Activated CD4-positive, alpha-beta T cell treated with anti-CD3 and anti-CD28 coated beads, Interleukin-10, Interleukin-2, amounts not matched to agents 100 ng/mL and 50 ng/mL, durations not matched to agents 16 hours and 8 hours (primary cell): ENCODE measurements at regions not wholly inside any gene's neighbourhood (a gene's known extent, or its start where the extent isn't known, plus 50 kb on each side); places are given as distances from the start of the nearest gene placed in this dataset.

Experiments used
- DNase-seq: peaks from one replicate; pipeline ENCODE4 v3.0.0-alpha.2; 2020

- DNase-seq = no peak
Observed at GRCh38 chr7:21094589-21094988, 307.9 kb upstream of the SP8 start.

DNA sequence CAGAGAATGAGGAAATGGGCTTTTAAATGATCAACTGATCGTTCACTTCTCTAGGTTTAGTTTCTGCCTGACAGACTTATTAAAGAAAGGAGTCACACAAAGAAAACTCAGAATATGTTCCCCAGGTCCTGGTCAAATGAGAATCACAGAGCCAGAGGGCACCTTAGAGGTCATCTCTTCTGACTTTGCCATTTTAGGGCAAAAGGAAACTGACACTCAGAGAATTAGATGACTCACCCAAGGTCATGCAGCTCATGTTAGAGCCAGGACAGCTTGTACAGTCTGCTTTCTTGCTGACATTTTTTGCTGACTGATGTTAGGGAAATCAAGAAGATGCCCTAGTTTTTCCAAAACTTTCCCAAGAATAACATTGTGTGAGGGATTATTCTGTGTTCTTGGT, 312.7 kb upstream of the SP8 start:
- peak; percentile 1 for DNase-seq

DNA sequence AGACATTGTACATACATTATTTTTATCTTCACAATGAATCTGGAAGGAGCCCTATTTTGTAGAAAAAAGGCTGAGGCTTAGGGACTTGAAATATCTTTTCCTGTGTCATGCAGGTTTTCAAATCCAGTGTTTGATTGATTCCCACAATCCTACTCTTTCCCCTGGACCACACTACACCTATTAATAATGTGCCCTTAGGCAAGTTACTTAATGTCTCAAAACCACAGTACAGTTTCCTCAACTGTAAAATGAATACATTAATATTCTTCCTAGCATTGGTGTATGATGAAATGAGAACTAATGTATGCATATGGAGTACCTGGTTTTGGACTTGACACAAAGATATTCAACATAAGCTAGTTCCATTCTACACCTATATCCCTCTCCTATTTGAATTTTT, 313.3 kb upstream of the SP8 start:
- DNase-seq = no peak

GRCh38 chr7:21101541-21101940, 314.9 kb upstream of the SP8 start:
- no peak for DNase-seq

GRCh38 chr7:21103426-21104123, 316.9 kb upstream of the SP8 start:
- DNase-seq = no peak

DNA sequence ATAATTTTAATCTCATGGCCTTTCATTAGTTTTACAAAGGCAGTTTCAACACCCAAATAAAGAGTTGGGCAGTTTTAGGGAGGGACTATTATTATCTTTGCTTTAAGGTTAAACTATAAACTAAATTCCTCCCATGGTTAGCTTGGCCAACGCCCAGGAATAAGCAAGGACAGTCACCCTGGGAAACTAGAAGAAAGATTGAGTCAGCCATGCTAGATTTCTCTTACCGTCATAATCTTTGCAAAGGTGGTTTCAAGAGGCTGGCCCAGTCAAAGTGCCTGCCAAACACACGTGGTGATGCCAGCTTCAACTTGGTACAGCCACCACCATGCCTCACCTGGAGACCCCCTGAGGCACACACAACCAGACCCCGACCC, 317.4 kb upstream of the SP8 start:
- no peak for DNase-seq

DNA sequence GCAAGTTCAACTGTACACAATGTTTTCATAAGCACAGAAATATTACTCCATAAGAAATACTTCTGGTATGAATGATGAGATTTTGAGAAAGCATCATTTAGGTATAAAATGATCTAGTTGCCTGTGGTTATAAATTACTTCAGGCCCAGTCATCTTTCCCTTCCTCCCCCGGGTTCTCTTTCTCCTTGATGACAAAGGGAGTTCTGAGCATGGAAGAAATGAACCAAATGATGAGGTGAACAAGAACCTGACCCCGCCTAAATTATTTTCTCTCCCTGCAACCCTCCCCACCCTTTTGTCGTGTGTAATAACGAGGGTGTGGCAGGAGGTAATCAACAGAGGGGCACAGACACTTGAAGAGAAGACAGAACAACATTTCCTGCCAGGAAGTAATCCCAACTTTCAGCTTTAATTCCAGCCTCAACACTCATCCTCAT, 319.6 kb upstream of the SP8 start:
- no peak for DNase-seq

- DNase-seq = no peak
Observed at GRCh38 chr7:21107101-21107500, 320.4 kb upstream of the SP8 start.

GRCh38 chr7:21108182-21108581, 319.7 kb upstream of the SP4 start:
- no peak for DNase-seq

DNA sequence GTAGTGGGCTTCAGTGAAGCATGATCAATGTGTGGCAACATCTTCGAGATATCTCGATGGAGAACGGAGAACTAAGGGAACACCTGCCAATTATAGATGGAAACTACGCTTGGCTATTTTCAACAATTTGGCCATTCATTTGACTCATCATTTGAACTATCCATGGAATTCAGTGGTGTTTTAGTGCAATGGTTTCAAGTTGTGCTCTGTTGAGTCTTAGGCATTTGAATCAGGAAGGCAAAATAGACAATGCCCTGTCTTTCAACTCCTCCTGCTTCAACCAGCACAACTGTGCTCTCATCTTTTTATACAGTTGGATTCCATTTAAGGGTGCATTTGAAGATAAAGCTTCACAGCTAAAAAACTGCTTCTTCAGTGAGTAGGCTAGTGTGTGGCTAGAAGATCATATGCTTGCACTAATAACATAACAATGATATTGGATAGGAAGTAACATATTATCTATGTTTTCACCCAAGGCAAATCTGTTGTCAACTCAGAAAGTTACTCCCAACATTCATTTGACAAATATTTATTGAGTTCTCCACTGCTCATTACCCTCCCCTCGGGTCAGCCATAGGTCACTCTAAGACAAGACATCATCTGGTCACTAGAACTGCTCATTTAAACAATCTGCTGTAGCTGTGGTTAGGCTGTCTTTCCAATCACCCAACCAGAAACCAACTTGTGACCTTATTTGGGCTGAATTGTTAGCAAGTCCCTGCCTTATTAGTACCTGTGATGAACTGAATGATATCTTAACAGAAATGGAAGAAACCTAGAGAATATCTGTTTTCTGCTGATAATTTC, 314.1 kb upstream of the SP4 start:
- no peak for DNase-seq

GRCh38 chr7:21123586-21123985, 304.3 kb upstream of the SP4 start:
- no peak for DNase-seq

- no peak for DNase-seq
Observed at GRCh38 chr7:21125297-21125696, 302.6 kb upstream of the SP4 start.

GRCh38 chr7:21128062-21128817, 299.6 kb upstream of the SP4 start:
- DNase-seq = no peak

DNA sequence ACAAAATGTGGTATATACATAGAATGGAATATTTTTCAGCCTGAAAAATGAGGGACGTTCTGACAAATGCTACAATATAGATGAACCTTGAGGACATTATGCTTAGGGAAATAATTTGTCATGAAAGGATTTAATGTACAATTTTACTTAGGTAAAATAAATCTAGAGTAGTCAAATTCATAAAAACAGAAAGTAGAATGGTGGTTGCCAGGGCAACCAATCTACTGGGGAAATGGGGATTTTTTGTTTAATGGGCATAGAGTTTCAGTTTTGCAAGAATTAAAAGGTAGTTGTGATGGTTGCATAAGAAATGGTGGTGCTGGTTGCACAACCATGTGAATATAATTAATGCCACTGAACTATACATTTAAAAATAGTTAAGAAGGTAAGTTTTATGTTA, 296.0 kb upstream of the SP4 start:
- no peak for DNase-seq

- no peak for DNase-seq
Observed at GRCh38 chr7:21134631-21135030, 293.3 kb upstream of the SP4 start.

DNA sequence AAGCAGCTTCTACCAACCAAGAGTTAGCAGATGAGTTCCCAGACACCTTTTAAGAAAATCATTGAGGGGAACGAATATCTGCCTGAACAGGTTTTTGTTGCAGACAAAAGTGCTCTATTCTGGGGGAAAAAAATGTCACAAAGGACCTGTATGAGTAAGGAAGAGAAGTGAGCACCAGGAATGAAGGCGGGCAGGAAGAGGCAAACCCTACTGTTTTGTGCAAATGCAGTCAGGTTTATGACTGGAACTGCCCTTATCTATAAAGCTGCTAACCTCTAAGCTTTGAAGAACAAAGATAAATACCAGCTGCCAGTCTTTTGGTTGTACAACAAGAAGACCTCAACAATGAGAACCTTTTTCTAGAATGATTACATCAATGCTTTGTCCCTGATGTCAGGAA, 292.4 kb upstream of the SP4 start:
- DNase-seq = no peak

DNA sequence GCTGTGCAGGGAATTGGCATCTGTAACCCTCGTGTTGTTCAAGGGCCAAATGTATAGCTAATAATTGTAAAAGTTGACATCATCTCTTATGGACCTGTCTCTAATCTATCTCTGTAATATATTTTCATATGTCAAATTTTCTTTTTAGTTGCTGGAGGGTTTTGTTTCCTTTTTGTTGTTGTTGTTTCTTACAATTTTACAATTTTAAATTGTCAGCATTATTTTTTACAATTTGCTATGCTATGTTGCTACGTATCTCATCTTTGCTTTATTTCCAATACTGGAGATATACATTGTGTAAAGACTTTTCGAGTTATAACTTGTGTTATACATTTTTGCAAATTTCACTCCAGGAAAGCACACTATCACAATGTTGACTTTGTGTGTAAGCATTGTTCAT, 290.2 kb upstream of the SP4 start:
- no peak for DNase-seq

- DNase-seq = no peak
Observed at GRCh38 chr7:21140622-21141021, 287.3 kb upstream of the SP4 start.

DNA sequence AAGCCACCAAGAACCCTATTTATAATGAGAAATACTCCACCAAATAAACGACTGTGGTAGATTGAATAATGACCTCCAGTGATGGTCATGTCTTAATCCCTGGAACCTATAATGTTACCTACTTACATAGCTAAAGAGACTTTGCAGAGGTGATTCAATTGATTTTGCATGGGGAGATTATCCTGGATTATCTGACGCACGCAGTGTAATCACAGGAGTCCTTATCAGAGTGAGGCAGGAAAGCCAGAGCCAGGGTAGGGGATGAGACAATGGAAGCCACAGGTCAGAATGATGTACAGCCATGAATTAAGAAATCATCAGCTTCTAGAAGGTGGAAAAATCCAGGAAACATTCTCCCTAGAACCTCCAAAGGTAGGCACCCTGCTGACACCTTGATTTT, 286.4 kb upstream of the SP4 start:
- DNase-seq = no peak

- DNase-seq = no peak
Observed at GRCh38 chr7:21142081-21142480, 285.8 kb upstream of the SP4 start.

DNA sequence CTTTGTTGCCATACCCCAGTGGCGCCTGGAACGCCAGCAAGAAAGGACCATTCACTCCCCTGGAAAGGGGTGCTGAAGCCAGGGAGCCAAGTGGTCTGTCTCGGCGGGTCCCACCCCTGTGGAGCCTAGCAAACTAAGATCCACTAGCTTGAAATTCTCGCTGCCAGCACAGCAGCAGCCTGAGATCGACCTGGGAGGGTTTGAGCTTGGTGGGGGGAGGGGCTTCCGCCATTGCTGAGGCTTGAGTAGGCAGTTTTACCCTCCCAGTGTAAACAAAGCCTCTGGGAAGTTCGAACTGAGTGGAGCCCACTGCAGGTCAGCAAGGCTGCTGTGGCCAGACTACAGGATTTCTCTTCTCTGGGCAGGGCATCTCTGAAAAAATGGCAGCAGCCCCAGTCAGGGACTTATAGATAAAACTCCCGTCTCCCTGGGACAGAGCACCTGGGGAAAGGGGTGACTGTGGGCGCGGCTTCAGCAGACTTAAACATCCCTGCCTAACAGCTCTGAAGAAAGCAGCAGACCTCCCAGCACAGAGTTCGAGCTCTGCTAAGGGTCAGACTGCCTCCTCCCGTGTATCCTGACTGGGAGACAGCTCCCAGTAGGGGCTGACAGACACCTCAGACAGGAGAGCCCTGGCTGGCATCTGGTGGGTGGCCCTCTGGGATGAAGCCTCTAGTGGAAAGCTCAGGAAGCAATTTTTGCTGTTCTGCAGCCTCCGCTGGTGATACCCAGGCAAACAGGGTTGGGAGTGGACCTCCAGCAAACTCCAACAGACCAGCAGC, 281.1 kb upstream of the SP4 start:
- DNase-seq = no peak

DNA sequence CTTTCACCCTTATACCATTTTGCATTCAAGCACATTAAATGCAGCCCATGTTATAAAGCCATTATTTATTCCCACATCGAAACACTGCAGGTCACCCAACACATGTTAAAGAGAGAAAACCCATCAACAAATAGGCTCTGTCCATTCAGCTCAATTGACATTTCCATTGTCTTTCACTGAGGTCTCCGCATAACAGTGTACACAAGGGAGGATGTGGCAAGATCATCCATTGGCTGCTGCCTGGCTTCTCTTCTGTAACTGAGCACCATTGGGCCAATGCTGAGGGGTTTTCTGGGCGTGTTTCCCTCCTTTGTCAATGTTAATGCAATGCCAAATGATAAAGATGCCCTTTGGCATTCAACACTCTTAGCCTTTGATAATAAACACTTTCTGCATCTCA, 278.1 kb upstream of the SP4 start:
- no peak for DNase-seq

DNA sequence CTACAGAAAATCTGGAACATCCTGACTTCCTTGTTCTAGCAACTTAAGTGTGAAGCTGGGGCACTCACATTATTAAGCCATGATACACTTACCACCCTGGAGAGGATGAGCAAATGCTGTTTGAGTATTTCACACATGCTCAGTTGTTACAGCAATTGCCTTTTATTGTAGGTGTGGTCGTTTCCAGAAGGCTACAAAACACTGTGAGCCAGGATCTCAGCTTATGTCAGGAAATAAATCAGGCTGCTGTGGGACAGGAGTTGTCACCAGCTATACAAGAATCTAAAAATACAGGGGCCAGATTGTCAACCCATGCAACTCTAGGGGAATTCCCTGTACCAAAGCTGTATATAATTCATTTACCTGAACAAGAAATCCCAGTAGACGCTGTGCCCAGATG, 273.3 kb upstream of the SP4 start:
- no peak for DNase-seq
